ENCODE measurements at regions not wholly inside any gene's neighbourhood (a gene's known extent, or its start where the extent isn't known, plus 50 kb on each side); places are given as distances from the start of the nearest gene placed in this dataset.
"Not testable (repeated sequence)": the region's sequence is repeated elsewhere in the genome, so short reads cannot be mapped to it uniquely, and the experiment has no call there.

GRCh38 chr13:97757807-97758206 is 195.7 kb upstream of the IPO5 start:
- H3K27me3 ChIP-seq (ENCODE audit: control insufficient read depth in 3 of 3, insufficient read depth in 3 of 3, low read length in 3 of 3), result no peaks in the 10 kb centered on the region
- no peaks in the 10 kb centered on the region for H3K36me3 ChIP-seq (ENCODE audit: control insufficient read depth in 3 of 3, insufficient read depth in 3 of 3, low read length in 3 of 3)
- no peak overlapping the region for H3K9ac ChIP-seq (ENCODE audit: low read depth in 1 of 3, low read length in 3 of 3)
- H3K4me3 ChIP-seq (ENCODE audit: low read length in 3 of 3), result no peak overlapping the region
- no peaks in the 10 kb centered on the region for H3K9me3 ChIP-seq (ENCODE audit: control insufficient read depth in 3 of 3, low read length in 3 of 3)
- H3K4me1 ChIP-seq (ENCODE audit: control insufficient read depth in 3 of 3, insufficient read depth in 3 of 3, low read length in 3 of 3), result no peaks in the 10 kb centered on the region
- H3K27ac ChIP-seq (ENCODE audit: low read depth, low read length), result no peak overlapping the region

DNA sequence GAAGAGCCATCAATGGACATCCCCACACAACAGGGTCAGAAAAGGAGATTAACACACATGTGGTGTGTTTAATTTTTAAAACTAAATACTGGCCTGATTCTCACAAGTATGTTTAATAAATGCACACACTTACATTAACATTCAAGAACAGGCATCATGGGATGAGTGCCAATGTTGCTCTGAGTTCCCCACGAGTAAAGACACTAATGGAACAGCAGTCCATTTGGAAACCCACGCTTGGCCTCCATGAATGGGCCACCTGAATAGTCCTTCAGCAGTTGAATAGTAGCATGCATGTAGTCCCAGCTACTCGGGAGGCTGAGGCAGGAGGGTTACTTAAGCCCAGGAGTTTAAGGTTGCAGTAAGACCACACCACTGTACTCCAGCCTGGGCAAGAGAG is 195.2 kb upstream of the IPO5 start:
- Histone ChIP-seq H3K9me3 (ENCODE audit: control insufficient read depth in 3 of 3, low read length in 3 of 3) (no peaks in the 10 kb centered on the region), H3K27me3 (ENCODE audit: control insufficient read depth in 3 of 3, insufficient read depth in 3 of 3, low read length in 3 of 3) (no peaks in the 10 kb centered on the region), H3K4me1 (ENCODE audit: control insufficient read depth in 3 of 3, insufficient read depth in 3 of 3, low read length in 3 of 3) (no peaks in the 10 kb centered on the region), H3K9ac (ENCODE audit: low read depth in 1 of 3, low read length in 3 of 3) (no peak overlapping the region), H3K36me3 (ENCODE audit: control insufficient read depth in 3 of 3, insufficient read depth in 3 of 3, low read length in 3 of 3) (no peaks in the 10 kb centered on the region), H3K27ac (ENCODE audit: low read depth, low read length) (no peak overlapping the region), H3K4me3 (ENCODE audit: low read length in 3 of 3) (no peak overlapping the region)

DNA sequence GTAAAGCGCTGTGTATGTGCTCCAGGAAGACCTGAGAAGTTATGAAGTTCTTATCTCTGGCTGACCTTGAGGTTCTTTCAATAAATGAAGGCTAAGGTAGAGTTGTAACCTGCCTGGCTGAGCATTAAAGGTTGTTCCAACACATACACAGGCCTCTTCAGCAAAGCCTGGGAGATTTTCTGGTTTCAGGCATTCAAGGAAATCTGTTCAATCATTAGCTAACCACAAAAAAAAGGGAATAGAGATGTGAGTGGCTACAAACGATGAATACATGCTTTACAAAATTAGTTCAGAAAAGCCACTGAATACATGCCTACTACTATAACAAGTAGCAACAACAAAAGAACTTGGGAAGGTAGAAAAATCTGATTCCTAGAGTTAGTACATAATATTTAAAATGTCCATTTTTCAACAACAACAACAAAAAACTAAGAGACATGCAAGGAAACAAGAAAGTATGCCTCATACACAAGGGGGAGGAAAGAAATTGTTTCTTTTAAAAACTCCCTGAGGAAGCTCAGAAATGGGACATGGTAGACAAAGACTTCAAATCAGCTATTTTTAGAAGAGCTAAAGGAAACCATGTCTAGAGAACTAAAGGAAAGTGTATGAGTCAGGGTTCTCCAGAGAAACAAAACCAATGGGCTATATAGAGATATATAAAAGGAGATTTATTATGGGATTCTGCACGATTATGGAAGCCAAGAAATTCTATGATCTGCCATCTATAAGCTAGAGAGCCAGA is 191.5 kb upstream of the IPO5 start:
- Histone ChIP-seq H3K4me3 (ENCODE audit: low read length in 3 of 3) (no peak overlapping the region), H3K36me3 (ENCODE audit: control insufficient read depth in 3 of 3, insufficient read depth in 3 of 3, low read length in 3 of 3) (no peaks in the 10 kb centered on the region), H3K9me3 (ENCODE audit: control insufficient read depth in 3 of 3, low read length in 3 of 3) (no peaks in the 10 kb centered on the region), H3K27me3 (ENCODE audit: control insufficient read depth in 3 of 3, insufficient read depth in 3 of 3, low read length in 3 of 3) (no peaks in the 10 kb centered on the region), H3K4me1 (ENCODE audit: control insufficient read depth in 3 of 3, insufficient read depth in 3 of 3, low read length in 3 of 3) (no peaks in the 10 kb centered on the region), H3K9ac (ENCODE audit: low read depth in 1 of 3, low read length in 3 of 3) (no peak overlapping the region), H3K27ac (ENCODE audit: low read depth, low read length) (no peak overlapping the region)

- no peaks in the 10 kb centered on the region for H3K9me3 ChIP-seq (ENCODE audit: control insufficient read depth in 3 of 3, low read length in 3 of 3)
- no peak overlapping the region for H3K9ac ChIP-seq (ENCODE audit: low read depth in 1 of 3, low read length in 3 of 3)
- H3K4me3 ChIP-seq (ENCODE audit: low read length in 3 of 3), result no peak overlapping the region
- no peak overlapping the region for H3K27ac ChIP-seq (ENCODE audit: low read depth, low read length)
- H3K27me3 ChIP-seq (ENCODE audit: control insufficient read depth in 3 of 3, insufficient read depth in 3 of 3, low read length in 3 of 3), result no peaks in the 10 kb centered on the region
- H3K36me3 ChIP-seq (ENCODE audit: control insufficient read depth in 3 of 3, insufficient read depth in 3 of 3, low read length in 3 of 3), result no peaks in the 10 kb centered on the region
- no peaks in the 10 kb centered on the region for H3K4me1 ChIP-seq (ENCODE audit: control insufficient read depth in 3 of 3, insufficient read depth in 3 of 3, low read length in 3 of 3)
Measured at GRCh38 chr13:97766749-97767148, 186.7 kb upstream of the IPO5 start.

- H3K27ac ChIP-seq (ENCODE audit: low read depth, low read length), result no peak overlapping the region
- H3K4me1 ChIP-seq (ENCODE audit: control insufficient read depth in 3 of 3, insufficient read depth in 3 of 3, low read length in 3 of 3), result no peaks in the 10 kb centered on the region
- H3K9ac ChIP-seq (ENCODE audit: low read depth in 1 of 3, low read length in 3 of 3), result no peak overlapping the region
- no peaks in the 10 kb centered on the region for H3K9me3 ChIP-seq (ENCODE audit: control insufficient read depth in 3 of 3, low read length in 3 of 3)
- no peaks in the 10 kb centered on the region for H3K36me3 ChIP-seq (ENCODE audit: control insufficient read depth in 3 of 3, insufficient read depth in 3 of 3, low read length in 3 of 3)
- no peak overlapping the region for H3K4me3 ChIP-seq (ENCODE audit: low read length in 3 of 3)
- H3K27me3 ChIP-seq (ENCODE audit: control insufficient read depth in 3 of 3, insufficient read depth in 3 of 3, low read length in 3 of 3), result no peaks in the 10 kb centered on the region
Measured at GRCh38 chr13:97768134-97768533, 185.3 kb upstream of the IPO5 start.

- H3K27me3 ChIP-seq (ENCODE audit: control insufficient read depth in 3 of 3, insufficient read depth in 3 of 3, low read length in 3 of 3); H3K4me1 ChIP-seq (ENCODE audit: control insufficient read depth in 3 of 3, insufficient read depth in 3 of 3, low read length in 3 of 3); H3K27ac ChIP-seq (ENCODE audit: low read depth, low read length); H3K36me3 ChIP-seq (ENCODE audit: control insufficient read depth in 3 of 3, insufficient read depth in 3 of 3, low read length in 3 of 3); H3K9ac ChIP-seq (ENCODE audit: low read depth in 1 of 3, low read length in 3 of 3); H3K4me3 ChIP-seq (ENCODE audit: low read length in 3 of 3); H3K9me3 ChIP-seq (ENCODE audit: control insufficient read depth in 3 of 3, low read length in 3 of 3): not testable (repeated sequence)
Measured at GRCh38 chr13:97770231-97770630, 183.2 kb upstream of the IPO5 start.

DNA sequence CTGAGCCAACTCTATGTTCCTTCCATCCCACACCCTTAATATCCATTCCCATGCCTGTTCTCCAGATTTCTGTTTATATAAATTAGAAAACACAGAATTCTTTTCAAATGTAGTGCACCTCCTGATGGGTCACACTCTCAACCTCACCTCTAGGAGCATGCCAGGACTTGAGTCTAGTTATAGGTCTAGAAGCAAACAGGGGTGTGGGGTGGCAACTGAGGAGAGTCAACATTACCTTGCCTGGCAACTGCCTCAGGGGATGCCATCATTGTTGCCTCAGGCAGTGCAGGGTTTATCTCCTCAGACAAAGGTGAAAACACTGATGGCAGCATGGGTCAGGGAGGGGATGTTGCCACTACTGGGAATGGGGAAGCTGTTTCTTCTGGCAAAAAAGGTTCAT is 181.0 kb upstream of the IPO5 start:
- not testable (repeated sequence) for H3K27ac ChIP-seq (ENCODE audit: low read depth, low read length); H3K9ac ChIP-seq (ENCODE audit: low read depth in 1 of 3, low read length in 3 of 3); H3K4me1 ChIP-seq (ENCODE audit: control insufficient read depth in 3 of 3, insufficient read depth in 3 of 3, low read length in 3 of 3); H3K36me3 ChIP-seq (ENCODE audit: control insufficient read depth in 3 of 3, insufficient read depth in 3 of 3, low read length in 3 of 3); H3K4me3 ChIP-seq (ENCODE audit: low read length in 3 of 3); H3K9me3 ChIP-seq (ENCODE audit: control insufficient read depth in 3 of 3, low read length in 3 of 3); H3K27me3 ChIP-seq (ENCODE audit: control insufficient read depth in 3 of 3, insufficient read depth in 3 of 3, low read length in 3 of 3)

- H3K4me3 ChIP-seq (ENCODE audit: low read length in 3 of 3); H3K4me1 ChIP-seq (ENCODE audit: control insufficient read depth in 3 of 3, insufficient read depth in 3 of 3, low read length in 3 of 3); H3K9ac ChIP-seq (ENCODE audit: low read depth in 1 of 3, low read length in 3 of 3); H3K36me3 ChIP-seq (ENCODE audit: control insufficient read depth in 3 of 3, insufficient read depth in 3 of 3, low read length in 3 of 3); H3K27ac ChIP-seq (ENCODE audit: low read depth, low read length); H3K9me3 ChIP-seq (ENCODE audit: control insufficient read depth in 3 of 3, low read length in 3 of 3); H3K27me3 ChIP-seq (ENCODE audit: control insufficient read depth in 3 of 3, insufficient read depth in 3 of 3, low read length in 3 of 3): not testable (repeated sequence)
Measured at GRCh38 chr13:97774391-97775100, 178.9 kb upstream of the IPO5 start.

GRCh38 chr13:97780486-97780885 is 173.0 kb upstream of the IPO5 start:
- no peaks in the 10 kb centered on the region for H3K9me3 ChIP-seq (ENCODE audit: control insufficient read depth in 3 of 3, low read length in 3 of 3)
- no peak overlapping the region for H3K9ac ChIP-seq (ENCODE audit: low read depth in 1 of 3, low read length in 3 of 3)
- H3K4me1 ChIP-seq (ENCODE audit: control insufficient read depth in 3 of 3, insufficient read depth in 3 of 3, low read length in 3 of 3), result no peaks in the 10 kb centered on the region
- H3K27me3 ChIP-seq (ENCODE audit: control insufficient read depth in 3 of 3, insufficient read depth in 3 of 3, low read length in 3 of 3), result no peaks in the 10 kb centered on the region
- H3K27ac ChIP-seq (ENCODE audit: low read depth, low read length), result no peak overlapping the region
- no peaks in the 10 kb centered on the region for H3K36me3 ChIP-seq (ENCODE audit: control insufficient read depth in 3 of 3, insufficient read depth in 3 of 3, low read length in 3 of 3)
- no peak overlapping the region for H3K4me3 ChIP-seq (ENCODE audit: low read length in 3 of 3)

GRCh38 chr13:97781891-97782305 is 171.6 kb upstream of the IPO5 start:
- H3K4me1 ChIP-seq (ENCODE audit: control insufficient read depth in 3 of 3, insufficient read depth in 3 of 3, low read length in 3 of 3), result no peaks in the 10 kb centered on the region
- H3K27ac ChIP-seq (ENCODE audit: low read depth, low read length), result no peak overlapping the region
- H3K36me3 ChIP-seq (ENCODE audit: control insufficient read depth in 3 of 3, insufficient read depth in 3 of 3, low read length in 3 of 3), result no peaks in the 10 kb centered on the region
- H3K27me3 ChIP-seq (ENCODE audit: control insufficient read depth in 3 of 3, insufficient read depth in 3 of 3, low read length in 3 of 3), result no peaks in the 10 kb centered on the region
- no peaks in the 10 kb centered on the region for H3K9me3 ChIP-seq (ENCODE audit: control insufficient read depth in 3 of 3, low read length in 3 of 3)
- H3K4me3 ChIP-seq (ENCODE audit: low read length in 3 of 3), result no peak overlapping the region
- H3K9ac ChIP-seq (ENCODE audit: low read depth in 1 of 3, low read length in 3 of 3), result no peak overlapping the region

Data from skeletal muscle tissue (tissue), 3 donors.